H1 (cell line): ENCODE measurements at regions not wholly inside any gene's neighbourhood (a gene's known extent, or its start where the extent isn't known, plus 50 kb on each side); places are given as distances from the start of the nearest gene placed in this dataset.

Experiments used
- CTCF ChIA-PET: fragments of 300-600 bp; sonication (Branson Sonifier 250); formaldehyde crosslinking; loops from one replicate; lab custom pipeline; 2021; ENCODE audit not compliant: partially characterized antibody; lab: Charles Lee
- POLR2A ChIA-PET: fragments of 300-600 bp; sonication (Branson Sonifier 250); formaldehyde crosslinking; loops from one replicate; lab custom pipeline; 2021; ENCODE audit warnings: inconsistent platforms; ENCODE audit not compliant: partially characterized antibody; lab: Charles Lee
- DNase-seq, 2 experiments: peaks; one replicate each; pipeline versions ENCODE4 v3.0.0 to v3.0.0-alpha.2; 2010 to 2022; ENCODE audit warnings: low spot score in 2 of 2, low read depth in 1 of 2, mixed read lengths in 1 of 2
- FAIRE-seq: peaks from 2 replicates; lab custom pipeline; 2011; peaks lifted over from hg19 to GRCh38; lab: Jason Lieb, UNC
- H2AFZ ChIP-seq: 2 replicates; pipeline ENCODE4 v1.8.1; 2012; ENCODE audit warnings: low read length, inconsistent platforms
- H2AK5ac ChIP-seq: 2 replicates; pipeline ENCODE4 v1.6.1; 2013; ENCODE audit warnings: low read depth, low read length
- H2BK120ac ChIP-seq: replicated peaks from 2 replicates; pipeline ENCODE3; 2013; ENCODE audit warnings: low read depth, low read length, inconsistent platforms
- H2BK12ac ChIP-seq: 2 replicates; pipeline ENCODE4 v1.6.1; 2013; ENCODE audit warnings: low read depth, low read length
- H2BK15ac ChIP-seq: 2 replicates; pipeline ENCODE4 v1.6.1; 2013; ENCODE audit warnings: low read length
- H2BK20ac ChIP-seq: 2 replicates; pipeline ENCODE4 v1.6.1; 2013; ENCODE audit warnings: low read length
- H2BK5ac ChIP-seq: 2 replicates; pipeline ENCODE4 v1.6.1; 2013; ENCODE audit warnings: low read depth, low read length
- H3K14ac ChIP-seq: 2 replicates; pipeline ENCODE4 v1.6.1; 2013; ENCODE audit warnings: inconsistent platforms; ENCODE audit not compliant: insufficient read length
- H3K18ac ChIP-seq: 2 replicates; pipeline ENCODE4 v1.6.1; 2013; ENCODE audit warnings: low read length; ENCODE audit errors: extremely low read depth
- H3K23ac ChIP-seq: 2 replicates; pipeline ENCODE4 v1.6.1; 2013; ENCODE audit warnings: inconsistent platforms; ENCODE audit not compliant: insufficient read length
- H3K23me2 ChIP-seq: 2 replicates; pipeline ENCODE4 v1.6.1; 2013; ENCODE audit warnings: low read depth, low read length
- H3K27ac ChIP-seq: 2 replicates; pipeline ENCODE4 v1.6.1; 2011; ENCODE audit warnings: low read depth, low read length, inconsistent platforms
- H3K27me3 ChIP-seq, 4 experiments: replicated peaks in 1 of 4; 1 replicate in 1 of 4; 2 replicates in 3 of 4; pipeline versions ENCODE4 v1.6.1 to v1.8.1; 2011 to 2013; ENCODE audit warnings: low read length in 3 of 4, mild to moderate bottlenecking in 3 of 4, inconsistent platforms in 2 of 4, mixed read lengths in 2 of 4, moderate library complexity in 1 of 4; ENCODE audit not compliant: control insufficient read depth in 3 of 4, insufficient read depth in 3 of 4; ENCODE audit errors: extremely low read depth in 1 of 4
- H3K36me3 ChIP-seq, 4 experiments: 2 replicates each; pipeline versions ENCODE4 v1.6.1 to v1.8.1; 2011 to 2013; ENCODE audit warnings: mild to moderate bottlenecking in 4 of 4, low read length in 3 of 4, moderate library complexity in 2 of 4, control low read depth in 1 of 4, inconsistent platforms in 1 of 4; ENCODE audit not compliant: insufficient read depth in 4 of 4, control insufficient read depth in 2 of 4
- H3K4ac ChIP-seq: replicated peaks from 2 replicates; pipeline ENCODE3; 2013; ENCODE audit warnings: low read length, low read depth, mixed read lengths, inconsistent platforms; ENCODE audit not compliant: insufficient read length
- H3K4me1 ChIP-seq, 4 experiments: replicated peaks in 1 of 4; 1 replicate in 1 of 4; 2 replicates in 3 of 4; pipeline versions ENCODE4 v1.6.1 to v1.8.1; 2011 to 2013; ENCODE audit warnings: low read length in 3 of 4, inconsistent platforms in 2 of 4, mixed read lengths in 1 of 4; ENCODE audit not compliant: insufficient read depth in 4 of 4, control insufficient read depth in 3 of 4
- H3K4me2 ChIP-seq, 2 experiments: 2 replicates each; pipeline versions ENCODE4 v1.6.1 to v1.8.1; 2011 to 2013; ENCODE audit warnings: low read depth in 2 of 2, low read length in 2 of 2, control low read depth in 1 of 2, inconsistent platforms in 1 of 2, mild to moderate bottlenecking in 1 of 2; ENCODE audit not compliant: insufficient read depth in 1 of 2
- H3K4me3 ChIP-seq, 4 experiments: fragments of 200-600, 300-600 bp in 1 of 4; sonication (generic), shearing (Covaris generic), sonication (Bioruptor Twin) in 1 of 4; 2 replicates each; pipeline versions ENCODE4 v1.5.1 to v1.8.1; 2011 to 2016; ENCODE audit warnings: low read length in 4 of 4, low read depth in 3 of 4, control low read depth in 2 of 4, inconsistent platforms in 2 of 4, mild to moderate bottlenecking in 2 of 4, mixed read lengths in 1 of 4, moderate library complexity in 1 of 4; ENCODE audit not compliant: insufficient read depth in 2 of 4; ENCODE audit errors: extremely low read depth in 1 of 4
- H3K56ac ChIP-seq: replicated peaks from 2 replicates; pipeline ENCODE3; 2013; ENCODE audit warnings: low read depth, mild to moderate bottlenecking, mixed read lengths, low read length, inconsistent platforms; ENCODE audit not compliant: insufficient read length
- H3K79me1 ChIP-seq: 2 replicates; pipeline ENCODE4 v1.6.1; 2013; ENCODE audit warnings: low read depth, low read length, control low read depth
- H3K79me2 ChIP-seq, 2 experiments: 2 replicates each; pipeline versions ENCODE4 v1.6.1 to v1.8.1; 2012 to 2013; ENCODE audit warnings: low read length in 2 of 2, mild to moderate bottlenecking in 2 of 2, inconsistent platforms in 1 of 2; ENCODE audit not compliant: insufficient read depth in 2 of 2, control insufficient read depth in 1 of 2
- H3K9ac ChIP-seq, 4 experiments: replicated peaks in 1 of 4; 1 replicate in 1 of 4; 2 replicates in 3 of 4; pipeline versions ENCODE4 v1.6.1 to v1.8.1; 2011 to 2013; ENCODE audit warnings: low read depth in 3 of 4, low read length in 3 of 4, control low read depth in 2 of 4, mild to moderate bottlenecking in 2 of 4, moderate library complexity in 2 of 4, inconsistent platforms in 1 of 4; ENCODE audit errors: extremely low read depth in 1 of 4
- H3K9me3 ChIP-seq, 2 experiments: 2 replicates each; pipeline versions ENCODE4 v1.6.1 to v1.8.1; 2012 to 2013; ENCODE audit warnings: mild to moderate bottlenecking in 2 of 2, moderate library complexity in 2 of 2, control low read depth in 1 of 2, inconsistent platforms in 1 of 2, low read depth in 1 of 2, low read length in 1 of 2, mixed read lengths in 1 of 2; ENCODE audit not compliant: insufficient read depth in 2 of 2
- H4K20me1 ChIP-seq, 2 experiments: replicated peaks in 1 of 2; 2 replicates each; pipeline versions ENCODE3 to v1.8.1; 2011 to 2013; ENCODE audit warnings: inconsistent platforms in 2 of 2, low read length in 2 of 2, mild to moderate bottlenecking in 1 of 2; ENCODE audit not compliant: insufficient read depth in 2 of 2, control insufficient read depth in 1 of 2
- H4K5ac ChIP-seq: 2 replicates; pipeline ENCODE4 v1.6.1; 2013; ENCODE audit warnings: low read length, low read depth, mixed read lengths, inconsistent platforms; ENCODE audit not compliant: insufficient read length
- H4K8ac ChIP-seq: 2 replicates; pipeline ENCODE4 v1.8.0; 2013; ENCODE audit warnings: mild to moderate bottlenecking, moderate library complexity, low read length, inconsistent platforms; ENCODE audit not compliant: insufficient read depth; ENCODE audit errors: extremely low read depth
- H4K91ac ChIP-seq: replicated peaks from 2 replicates; pipeline ENCODE3; 2013; ENCODE audit warnings: low read length, mixed read lengths, inconsistent platforms; ENCODE audit not compliant: insufficient read length
- POLR2AphosphoS5 ChIP-seq: IDR thresholded peaks from 2 replicates; pipeline ENCODE4 v1.6.1; 2011; ENCODE audit warnings: low read depth, low read length
- WGBS, 2 experiments: shearing (Covaris generic) in 1 of 2; methylation state at CpG; one replicate each; pipeline versions ENCODE4 v1.1.6 to v1.1.7; 2013 to 2015; ENCODE audit warnings: low lambda C conversion rate in 2 of 2, mixed read lengths in 2 of 2, inconsistent platforms in 1 of 2, low coverage in 1 of 2, missing lambda C conversion rate in 1 of 2; ENCODE audit not compliant: insufficient replicate concordance in 2 of 2, insufficient coverage in 1 of 2, insufficient read length in 1 of 2; ENCODE audit errors: extremely low coverage in 1 of 2, missing lambda C conversion rate in 1 of 2; 5-methylcytosine and 5-hydroxymethylcytosine counted together

DNA sequence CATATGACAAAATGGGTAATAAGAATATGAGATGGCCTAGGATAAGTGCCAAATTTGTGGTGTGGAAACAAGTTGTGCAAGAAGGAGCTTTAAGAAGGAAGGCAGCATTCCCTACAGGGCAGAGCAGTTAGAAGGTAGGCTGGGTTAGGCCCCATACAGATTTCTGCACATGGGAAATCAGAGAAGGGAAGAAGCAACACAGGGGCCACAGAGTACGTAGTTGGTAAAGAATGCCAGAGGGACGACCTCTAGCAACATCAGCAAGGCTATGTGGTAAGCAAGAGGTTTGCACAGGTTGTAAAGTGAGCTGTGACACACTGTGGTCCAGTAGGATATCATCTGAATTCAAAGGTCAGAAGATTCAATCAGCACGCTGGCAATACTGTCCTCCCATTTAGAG is 765.6 kb upstream of the B3GALT2 start:
- no peaks in the 10 kb centered on the region for H3K23me2 ChIP-seq
- no peak for DNase-seq
- 90% methylated on average over 3 of the region's 3 CpGs; no CpG with 5 or more reads in 1 of the 2 experiments for WGBS, 2 experiments
- H3K4me2 ChIP-seq, result no peak overlapping the region
- H2AFZ ChIP-seq, result no peak overlapping the region
- POLR2A ChIA-PET, result no interaction called here
- no peak overlapping the region for H2BK20ac ChIP-seq
- H4K5ac ChIP-seq, result no peak overlapping the region
- CTCF ChIA-PET, result interaction anchor here (0.5 to 0.6 kb wide), 2 partner anchors 418 to 664 kb away, joined by 3 to 4 read pairs; no protein-coding TSS in a partner anchor
- no peak overlapping the region for H3K23ac ChIP-seq
- no peak for FAIRE-seq
- no peak overlapping the region for H3K9ac ChIP-seq
- no peak overlapping the region for H3K27ac ChIP-seq
- H4K8ac ChIP-seq, result no peak overlapping the region
- H3K4ac ChIP-seq, result no peak overlapping the region
- H3K79me1 ChIP-seq, result no peaks in the 10 kb centered on the region
- H4K20me1 ChIP-seq, result no peaks in the 10 kb centered on the region
- H2BK5ac ChIP-seq, result no peak overlapping the region
- H3K18ac ChIP-seq, result no peak overlapping the region
- H3K56ac ChIP-seq, result no peak overlapping the region
- no peak overlapping the region for H2AK5ac ChIP-seq
- H3K79me2 ChIP-seq, result no peaks in the 10 kb centered on the region
- no peak overlapping the region for H2BK12ac ChIP-seq
- H3K27me3 ChIP-seq, result no peaks in the 10 kb centered on the region
- no peak for TF ChIP-seq POLR2AphosphoS5
- no peak overlapping the region for H2BK120ac ChIP-seq
- no peaks in the 10 kb centered on the region for H3K9me3 ChIP-seq
- no peak overlapping the region for H2BK15ac ChIP-seq
- no peak overlapping the region for H4K91ac ChIP-seq
- H3K36me3 ChIP-seq, result no peaks in the 10 kb centered on the region
- H3K4me3 ChIP-seq, result no peak overlapping the region
- H3K14ac ChIP-seq, result no peak overlapping the region
- H3K4me1 ChIP-seq, result no peaks in the 10 kb centered on the region
